GM18502 (cell line): ENCODE measurements at regions not wholly inside any gene's neighbourhood (a gene's known extent, or its start where the extent isn't known, plus 50 kb on each side); places are given as distances from the start of the nearest gene placed in this dataset.
"Not testable (repeated sequence)": the region's sequence is repeated elsewhere in the genome, so short reads cannot be mapped to it uniquely, and the experiment has no call there.

ENCODE experiments used
- ATAC-seq: cut with Tn5 transposase; IDR thresholded peaks from one replicate; pipeline ENCODE4 v1.9.1; 2021; ENCODE audit warnings: mild to moderate bottlenecking; ENCODE audit not compliant: unreplicated experiment, poor library complexity

DNA sequence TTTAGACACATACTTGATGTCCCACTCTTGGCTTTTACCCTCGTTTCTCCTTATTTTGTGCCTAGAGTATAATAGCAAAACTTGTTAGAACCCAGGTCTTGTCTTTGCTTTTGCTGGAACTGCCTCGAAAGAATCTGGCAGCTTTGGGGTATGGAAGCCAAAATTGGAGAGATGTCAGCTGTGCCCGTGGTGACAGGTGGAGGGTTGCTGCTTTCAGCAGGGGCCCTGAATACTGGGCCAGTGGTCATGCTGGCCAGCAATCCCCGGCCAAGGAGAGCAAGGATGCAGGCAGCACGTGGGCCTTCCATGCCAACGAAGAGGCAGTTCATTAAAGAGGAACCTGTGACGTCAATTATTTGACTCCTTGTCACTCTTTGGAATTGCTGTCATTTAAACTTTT, 181.1 kb downstream of the HIPK3 start:
- ATAC-seq = no peak

- no peak for ATAC-seq
These were observed 180.3 kb downstream of the HIPK3 start for GRCh38 chr11:33437529-33437928.

GRCh38 chr11:33435216-33435615, 178.0 kb downstream of the HIPK3 start:
- no peak for ATAC-seq

- ATAC-seq = no peak
These were observed 177.1 kb downstream of the HIPK3 start for GRCh38 chr11:33434294-33434693.

- not testable (repeated sequence) for ATAC-seq
These were observed 171.3 kb downstream of the HIPK3 start for GRCh38 chr11:33428435-33428834.

- ATAC-seq = no peak
These were observed 163.9 kb downstream of the HIPK3 start for GRCh38 chr11:33420959-33421566.

DNA sequence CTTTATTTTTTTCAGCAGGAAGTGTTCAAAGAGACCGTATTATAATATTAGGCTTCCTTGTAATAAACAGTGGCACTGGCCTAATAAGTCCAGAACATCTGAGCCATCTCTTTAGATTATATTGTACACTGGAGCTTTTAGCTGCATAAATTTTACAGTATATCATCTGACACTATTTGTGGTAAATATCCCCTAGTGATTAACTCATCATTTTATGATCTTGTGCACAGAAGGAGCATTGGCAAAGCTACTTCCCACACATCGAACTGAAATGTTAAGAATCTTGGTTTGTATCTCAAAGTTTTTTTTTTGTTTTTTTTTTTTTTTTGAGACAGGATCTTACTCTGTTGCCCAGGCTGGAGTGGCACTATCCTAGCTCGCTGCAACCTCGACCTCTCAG, 162.7 kb downstream of the HIPK3 start:
- no peak for ATAC-seq

DNA sequence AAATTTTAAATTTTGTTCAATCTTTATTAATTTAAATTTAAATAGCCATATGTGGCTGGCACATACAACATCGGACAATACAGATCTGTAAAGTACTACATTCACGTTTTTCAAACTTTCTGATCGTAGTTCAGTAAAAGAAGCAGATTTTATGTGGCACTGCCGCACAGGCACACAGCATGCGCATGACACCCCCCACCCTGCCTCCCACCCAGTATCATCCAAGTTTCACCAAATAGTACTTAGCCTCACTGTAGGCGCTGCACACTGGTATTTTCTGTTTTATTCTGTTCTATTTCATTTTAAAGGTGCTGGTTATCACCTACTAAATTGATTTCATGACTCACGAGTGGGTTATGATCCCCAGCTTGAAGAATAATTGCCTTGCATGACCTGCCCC, 159.9 kb downstream of the HIPK3 start:
- no peak for ATAC-seq

DNA sequence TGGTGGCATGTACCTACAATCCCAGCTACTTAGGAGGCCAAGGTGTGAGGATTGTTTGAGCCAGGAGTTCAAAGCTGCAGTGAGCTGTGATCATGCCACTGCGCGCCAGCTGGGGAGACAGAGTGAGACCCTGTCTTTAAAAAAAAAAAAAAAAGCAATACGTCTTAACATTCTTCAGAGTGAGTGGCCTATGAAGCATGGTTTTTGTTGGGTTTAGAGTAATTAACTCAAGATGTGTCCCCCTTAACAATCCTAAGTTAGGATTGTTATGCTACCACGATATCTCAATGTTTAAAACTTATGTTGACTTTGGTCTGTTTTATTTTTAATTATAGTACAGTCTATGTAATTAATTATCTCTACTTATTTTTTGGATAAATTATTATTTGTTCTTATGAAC, 156.1 kb downstream of the HIPK3 start:
- no peak for ATAC-seq

DNA sequence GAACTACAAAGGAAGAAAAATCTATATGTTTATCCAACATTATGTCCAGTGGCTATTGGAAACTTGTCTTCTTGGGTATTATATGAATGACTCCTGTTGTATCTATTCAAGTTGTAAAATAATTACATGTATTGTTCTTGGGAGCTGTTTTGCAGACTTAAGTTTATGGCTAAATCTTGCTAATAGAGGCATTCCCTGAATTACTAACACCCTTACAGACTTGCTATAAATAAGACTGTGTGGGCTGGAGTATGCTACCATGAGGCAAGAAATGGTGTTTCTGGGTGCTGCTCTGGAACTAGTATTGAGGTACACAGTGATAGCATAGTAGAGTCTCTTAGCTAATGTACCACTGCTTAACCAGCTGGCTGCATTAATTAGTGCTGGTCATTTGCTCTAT, 155.1 kb downstream of the HIPK3 start:
- no peak for ATAC-seq

DNA sequence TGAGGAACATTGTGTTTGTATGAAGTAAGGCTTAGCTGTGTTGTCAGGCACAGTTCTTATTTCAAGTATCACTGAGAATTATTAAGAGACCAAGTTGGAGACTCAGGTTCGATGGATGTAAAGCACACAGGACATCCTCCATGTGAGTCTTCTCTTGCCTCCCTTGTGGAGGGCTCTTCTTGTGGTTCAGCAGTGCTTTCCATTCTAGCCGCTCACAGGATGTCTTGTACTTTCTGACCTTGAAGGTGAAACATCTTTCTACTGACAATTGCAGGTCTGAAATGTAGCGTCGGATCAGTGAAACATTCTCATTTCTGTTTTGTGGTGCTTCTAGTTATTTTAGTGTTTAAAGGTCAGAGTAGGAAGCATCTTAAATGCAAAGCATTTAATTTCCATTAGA, 154.6 kb downstream of the HIPK3 start:
- ATAC-seq = no peak

DNA sequence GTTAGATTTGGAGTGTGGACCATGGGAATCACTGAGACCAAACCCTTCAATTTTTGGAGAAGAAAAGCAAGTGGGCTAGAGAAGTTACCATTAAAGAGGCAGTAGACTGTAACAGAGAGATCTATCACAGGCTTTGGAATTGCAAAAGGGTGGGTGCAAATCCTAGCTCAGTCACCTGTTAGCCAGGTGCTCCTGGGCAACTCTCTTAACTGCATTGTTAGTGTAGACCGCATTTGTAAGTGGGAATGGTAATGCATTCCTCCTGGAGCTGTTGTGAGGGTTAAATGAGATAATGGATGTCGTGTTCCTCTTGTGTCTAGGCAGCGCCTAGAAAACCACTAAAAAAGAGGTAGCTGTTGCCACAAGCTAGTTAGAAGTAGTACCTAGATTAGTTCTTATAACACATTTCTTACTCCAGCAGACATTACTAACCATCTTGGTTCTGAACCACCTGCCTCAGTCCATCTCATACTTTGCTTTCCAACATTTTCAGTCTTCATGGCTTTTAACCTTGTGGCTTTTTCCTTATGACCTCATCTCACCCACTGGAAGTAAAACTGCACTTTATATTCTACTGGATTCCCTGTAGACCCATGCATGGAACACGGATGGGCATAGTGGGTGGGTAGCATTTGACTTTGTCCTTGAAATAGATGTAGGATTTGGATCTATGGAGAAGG, 153.0 kb downstream of the HIPK3 start:
- no peak for ATAC-seq
